ENCODE measurements at regions not wholly inside any gene's neighbourhood (a gene's known extent, or its start where the extent isn't known, plus 50 kb on each side); places are given as distances from the start of the nearest gene placed in this dataset.

DNA sequence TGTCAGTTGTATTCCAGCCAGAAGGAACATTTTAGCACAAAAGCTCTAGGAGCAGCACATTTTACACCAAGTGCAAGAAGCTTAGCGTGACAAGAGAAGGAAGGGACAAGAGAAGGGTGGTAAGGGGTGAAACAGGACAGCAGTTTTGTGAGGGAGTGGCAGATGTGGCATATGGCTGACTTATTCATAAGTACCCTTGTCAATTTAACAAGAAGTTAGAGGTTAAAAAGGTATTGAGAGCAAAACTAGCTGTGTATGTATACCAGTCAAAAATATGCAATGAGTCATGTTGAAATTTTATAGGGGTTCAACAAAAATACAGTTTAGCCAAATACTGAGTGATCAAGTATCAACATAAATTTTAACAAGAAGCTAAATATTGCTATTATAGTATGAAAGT lies 561.5 kb upstream of the POT1 start:
- no peak overlapping the region for H3K27ac ChIP-seq (ENCODE audit: low read depth in 1 of 2, low read length in 2 of 2)
- H4K20me1 ChIP-seq (ENCODE audit: insufficient read depth, low read length): no peaks in the 10 kb centered on the region
- intact Hi-C loops (cut with micrococcal nuclease): no loop called here
- no peak overlapping the region for H3K4me2 ChIP-seq (replicated peaks; ENCODE audit: extremely low read depth, low read length, poor library complexity, severe bottlenecking)
- Mint-ChIP-seq H3K4me1 (no peaks in the 10 kb centered on the region), H3K27ac (peak overlapping the region in 1 of 7 donors; percentile 23), H3K36me3 (no peaks in the 10 kb centered on the region), H3K27me3 (ENCODE audit: low read depth in 3 of 3) (no peaks in the 10 kb centered on the region), H3K4me3 (no peak overlapping the region), H3K9me3 (peaks cover 0 to 3% (median 2%) of the 10 kb centered on the region in 7 donors)
- H3K36me3 ChIP-seq (replicated peaks in 1 of 2; ENCODE audit: control insufficient read depth in 1 of 2, insufficient read depth in 2 of 2, low read length in 2 of 2): no peaks in the 10 kb centered on the region
- H3K27me3 ChIP-seq (ENCODE audit: control insufficient read depth in 2 of 2, insufficient read depth in 2 of 2, low read length in 2 of 2): no peaks in the 10 kb centered on the region
- H3K9ac ChIP-seq (ENCODE audit: insufficient read depth, low read length, poor library complexity, severe bottlenecking): no peak overlapping the region
- no peak overlapping the region for H2AFZ ChIP-seq (ENCODE audit: insufficient read depth, low read depth, low read length, poor library complexity, severe bottlenecking)
- no peaks in the 10 kb centered on the region for H3K79me2 ChIP-seq (ENCODE audit: insufficient read depth, low read length)
- TF ChIP-seq, protein P1, sequence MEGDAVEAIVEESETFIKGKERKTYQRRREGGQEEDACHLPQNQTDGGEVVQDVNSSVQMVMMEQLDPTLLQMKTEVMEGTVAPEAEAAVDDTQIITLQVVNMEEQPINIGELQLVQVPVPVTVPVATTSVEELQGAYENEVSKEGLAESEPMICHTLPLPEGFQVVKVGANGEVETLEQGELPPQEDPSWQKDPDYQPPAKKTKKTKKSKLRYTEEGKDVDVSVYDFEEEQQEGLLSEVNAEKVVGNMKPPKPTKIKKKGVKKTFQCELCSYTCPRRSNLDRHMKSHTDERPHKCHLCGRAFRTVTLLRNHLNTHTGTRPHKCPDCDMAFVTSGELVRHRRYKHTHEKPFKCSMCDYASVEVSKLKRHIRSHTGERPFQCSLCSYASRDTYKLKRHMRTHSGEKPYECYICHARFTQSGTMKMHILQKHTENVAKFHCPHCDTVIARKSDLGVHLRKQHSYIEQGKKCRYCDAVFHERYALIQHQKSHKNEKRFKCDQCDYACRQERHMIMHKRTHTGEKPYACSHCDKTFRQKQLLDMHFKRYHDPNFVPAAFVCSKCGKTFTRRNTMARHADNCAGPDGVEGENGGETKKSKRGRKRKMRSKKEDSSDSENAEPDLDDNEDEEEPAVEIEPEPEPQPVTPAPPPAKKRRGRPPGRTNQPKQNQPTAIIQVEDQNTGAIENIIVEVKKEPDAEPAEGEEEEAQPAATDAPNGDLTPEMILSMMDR (IDR thresholded peaks at IDR 0.05): no peak
- no peak overlapping the region for H3K4me3 ChIP-seq (replicated peaks in 1 of 3; ENCODE audit: low read depth in 2 of 3, low read length in 3 of 3)
- no peaks in the 10 kb centered on the region for H3K4me1 ChIP-seq (ENCODE audit: control insufficient read depth in 1 of 2, insufficient read depth in 2 of 2, low read length in 2 of 2)
- H3K9me3 ChIP-seq (replicated peaks in 1 of 2; ENCODE audit: control insufficient read depth in 1 of 2, insufficient read depth in 1 of 2, low read length in 2 of 2): no peaks in the 10 kb centered on the region
- 86% methylated on average over 1 of the region's 1 CpG for WGBS (ENCODE audit: insufficient coverage)
- DNase-seq: no peak

DNA sequence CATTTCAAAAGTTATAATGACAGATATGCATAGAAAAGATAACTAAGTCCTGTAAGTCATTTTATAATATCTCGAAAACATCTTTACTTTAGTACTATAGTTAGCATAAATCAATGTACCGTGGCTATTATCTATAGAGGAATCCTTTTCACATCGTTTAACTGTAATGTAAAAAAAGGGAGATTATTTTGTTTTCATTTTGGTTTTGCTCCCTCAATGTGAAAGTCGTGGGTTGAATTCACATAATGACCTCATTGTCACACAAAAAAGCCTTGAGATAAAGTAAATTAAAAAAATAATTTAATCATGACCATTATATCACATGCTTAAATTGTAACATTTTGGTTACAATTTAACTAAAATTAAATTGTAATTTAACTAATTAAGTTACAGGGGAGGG lies 560.5 kb upstream of the POT1 start:
- TF ChIP-seq, protein P1 (IDR thresholded peaks at IDR 0.05): no peak
- Histone ChIP-seq H2AFZ (ENCODE audit: insufficient read depth, low read depth, low read length, poor library complexity, severe bottlenecking) (no peak overlapping the region), H3K4me2 (replicated peaks; ENCODE audit: extremely low read depth, low read length, poor library complexity, severe bottlenecking) (no peak overlapping the region), H3K27me3 (ENCODE audit: control insufficient read depth in 2 of 2, insufficient read depth in 2 of 2, low read length in 2 of 2) (no peaks in the 10 kb centered on the region), H3K9me3 (replicated peaks in 1 of 2; ENCODE audit: control insufficient read depth in 1 of 2, insufficient read depth in 1 of 2, low read length in 2 of 2) (no peaks in the 10 kb centered on the region), H4K20me1 (ENCODE audit: insufficient read depth, low read length) (no peaks in the 10 kb centered on the region), H3K79me2 (ENCODE audit: insufficient read depth, low read length) (no peaks in the 10 kb centered on the region), H3K9ac (ENCODE audit: insufficient read depth, low read length, poor library complexity, severe bottlenecking) (no peak overlapping the region), H3K4me1 (ENCODE audit: control insufficient read depth in 1 of 2, insufficient read depth in 2 of 2, low read length in 2 of 2) (no peaks in the 10 kb centered on the region), H3K27ac (ENCODE audit: low read depth in 1 of 2, low read length in 2 of 2) (no peak overlapping the region), H3K36me3 (replicated peaks in 1 of 2; ENCODE audit: control insufficient read depth in 1 of 2, insufficient read depth in 2 of 2, low read length in 2 of 2) (no peaks in the 10 kb centered on the region), H3K4me3 (replicated peaks in 1 of 3; ENCODE audit: low read depth in 2 of 3, low read length in 3 of 3) (no peak overlapping the region)
- DNase-seq: no peak
- H3K9me3 Mint-ChIP-seq: peaks cover 0 to 3% (median 0%) of the 10 kb centered on the region in 7 donors
- no peaks in the 10 kb centered on the region for H3K36me3 Mint-ChIP-seq
- H3K4me1 Mint-ChIP-seq: no peaks in the 10 kb centered on the region
- no peaks in the 10 kb centered on the region for H3K27me3 Mint-ChIP-seq (ENCODE audit: low read depth in 3 of 3)
- no CpG with 5 or more reads among the region's 4 CpGs for WGBS (ENCODE audit: insufficient coverage)
- no peak overlapping the region for H3K27ac Mint-ChIP-seq
- intact Hi-C loops (cut with micrococcal nuclease): no loop called here
- no peak overlapping the region for H3K4me3 Mint-ChIP-seq

Measured in CD14-positive monocyte (primary cell).